Neural progenitor cell (in vitro differentiated cells): ENCODE measurements at regions not wholly inside any gene's neighbourhood (a gene's known extent, or its start where the extent isn't known, plus 50 kb on each side); places are given as distances from the start of the nearest gene placed in this dataset.

Experiments
- CTCF ChIP-seq: fragments of 200-600 bp; sonication (generic); IDR thresholded peaks from 2 replicates; pipeline ENCODE4 v1.5.1; 2017; ENCODE audit warnings: antibody characterized with exemption, mild to moderate bottlenecking
- EZH2 ChIP-seq: fragments of 200-600 bp; sonication (generic); IDR thresholded peaks from 2 replicates; pipeline ENCODE4 v1.6.1; 2017; ENCODE audit warnings: antibody characterized with exemption, mild to moderate bottlenecking, moderate library complexity
- EZH2phosphoT487 ChIP-seq: fragments of 200-600 bp; sonication (generic); IDR thresholded peaks from 2 replicates; pipeline ENCODE4 v1.6.1; 2017; ENCODE audit warnings: antibody characterized with exemption

GRCh38 chr22:22037740-22038139, 55.2 kb upstream of the TOP3B start:
- TF ChIP-seq CTCF, result no peak
- no peak for TF ChIP-seq EZH2phosphoT487
- TF ChIP-seq EZH2, result no peak
